NOMO-1 treated with DMSO at 0.1 percent for 48 hours (cell line): ENCODE measurements at regions not wholly inside any gene's neighbourhood (a gene's known extent, or its start where the extent isn't known, plus 50 kb on each side); places are given as distances from the start of the nearest gene placed in this dataset.

Experiments
- DNase-seq: peaks from one replicate; lab custom pipeline; 2025; ENCODE audit not compliant: unreplicated experiment; lab: John Stamatoyannopoulos, UW

GRCh38 chr14:34931206-34931605 lies 51.6 kb upstream of the SRP54 start:
- DNase-seq = no peak

DNA sequence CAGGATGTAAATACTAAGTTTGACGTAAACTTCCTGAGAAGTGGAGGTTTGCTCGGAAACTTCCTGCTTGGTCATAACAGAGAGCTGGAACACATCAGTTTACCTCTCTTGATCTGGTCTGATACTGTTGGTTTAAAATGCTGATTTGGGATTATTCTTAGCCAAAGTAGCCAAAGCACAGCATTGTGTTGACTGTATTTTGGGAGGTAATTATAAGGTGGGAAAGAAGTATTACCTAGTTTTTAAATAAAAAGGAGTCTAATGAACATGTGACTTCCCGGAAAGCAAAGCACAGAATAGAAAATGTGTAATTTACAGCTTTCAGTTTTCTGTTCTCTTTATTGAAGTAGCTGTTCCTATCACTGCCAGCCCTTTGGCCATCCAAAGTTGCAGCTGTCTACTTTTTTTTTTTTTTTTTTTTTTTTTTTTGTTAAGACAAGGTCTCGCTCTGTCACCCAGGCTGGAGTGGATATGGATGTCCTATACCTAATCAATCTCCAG lies 52.2 kb upstream of the SRP54 start:
- DNase-seq = peak; percentile 7

GRCh38 chr14:34926552-34926951 lies 51.4 kb upstream of the BAZ1A start:
- DNase-seq = no peak
